Endothelial cell of hepatic sinusoid (primary cell): ENCODE measurements at regions not wholly inside any gene's neighbourhood (a gene's known extent, or its start where the extent isn't known, plus 50 kb on each side); places are given as distances from the start of the nearest gene placed in this dataset.
"Not testable (repeated sequence)": the region's sequence is repeated elsewhere in the genome, so short reads cannot be mapped to it uniquely, and the experiment has no call there.

Experiments
- in situ Hi-C: cut with HindIII; loops from 2 replicates; pipeline ENCODE4 v1.10.0; 2017; ENCODE audit warnings: low sequenced_read_pairs

DNA sequence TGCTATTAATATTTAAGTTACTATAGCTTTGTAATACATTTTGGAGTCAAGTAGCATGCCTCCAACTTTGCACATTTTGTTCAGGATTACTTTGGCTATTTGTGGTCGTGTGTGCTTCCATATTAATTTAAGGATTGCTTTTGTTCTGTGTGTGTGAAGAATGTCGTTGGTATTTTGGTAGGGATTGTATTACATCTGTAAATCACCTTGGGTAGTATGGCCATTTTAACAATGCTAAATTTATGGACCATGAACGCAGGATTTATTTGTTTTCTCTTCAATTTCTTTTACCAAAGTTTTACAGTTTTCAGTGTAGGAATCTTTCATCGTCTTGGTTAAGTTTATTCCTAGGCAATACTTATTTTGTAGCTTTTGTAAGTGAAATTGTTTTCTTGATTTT lies 758.0 kb downstream of the FRK start:
- in situ Hi-C loops = no loop called here

- in situ Hi-C loops = no loop called here
Measured at GRCh38 chr6:115287467-115287866, 773.2 kb downstream of the FRK start.

GRCh38 chr6:115276881-115277565 lies 783.7 kb downstream of the FRK start:
- in situ Hi-C loops = no loop called here

- in situ Hi-C loops = no loop called here
Measured at GRCh38 chr6:115272311-115272710, 788.4 kb downstream of the FRK start.

DNA sequence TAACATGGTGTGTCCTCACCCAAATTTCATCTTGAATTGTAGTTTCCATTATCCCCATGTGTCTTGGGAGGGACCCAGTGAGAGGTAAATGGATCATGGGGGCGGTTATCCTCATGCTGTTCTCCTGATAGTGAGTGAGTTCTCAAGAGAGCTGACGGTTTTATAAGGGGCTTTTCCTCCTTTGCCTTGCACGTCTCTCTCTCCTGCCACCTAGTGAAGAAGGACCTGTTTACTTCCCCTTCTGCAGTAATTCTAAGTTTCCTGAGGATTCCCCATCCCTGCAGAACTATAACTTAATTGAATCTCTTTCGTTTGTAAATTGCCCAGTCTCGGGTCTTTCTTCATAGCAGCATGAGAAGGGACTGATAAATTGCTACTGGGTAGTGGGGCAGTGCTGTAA lies 789.3 kb downstream of the FRK start:
- in situ Hi-C loops = no loop called here

- in situ Hi-C loops = no loop called here
Measured at GRCh38 chr6:115270953-115271352, 789.7 kb downstream of the FRK start.

DNA sequence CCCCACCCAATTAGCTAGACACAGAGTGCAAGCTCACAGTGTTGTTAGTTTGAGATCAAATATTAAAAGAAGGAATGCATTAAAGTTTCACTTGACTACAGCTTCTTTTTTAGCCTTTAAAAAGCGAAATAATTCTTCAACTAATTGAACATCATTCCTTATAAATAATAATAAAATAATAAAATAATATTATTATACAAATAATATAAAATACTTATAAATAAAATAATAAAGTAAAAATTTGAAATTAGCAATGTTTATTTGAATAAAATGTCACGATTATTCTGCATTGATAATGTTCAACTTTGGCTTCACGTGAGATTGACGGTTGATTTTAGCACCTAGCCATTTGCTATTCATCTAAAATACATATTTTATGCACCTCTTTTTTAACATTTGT lies 819.3 kb downstream of the FRK start:
- in situ Hi-C loops = no loop called here

DNA sequence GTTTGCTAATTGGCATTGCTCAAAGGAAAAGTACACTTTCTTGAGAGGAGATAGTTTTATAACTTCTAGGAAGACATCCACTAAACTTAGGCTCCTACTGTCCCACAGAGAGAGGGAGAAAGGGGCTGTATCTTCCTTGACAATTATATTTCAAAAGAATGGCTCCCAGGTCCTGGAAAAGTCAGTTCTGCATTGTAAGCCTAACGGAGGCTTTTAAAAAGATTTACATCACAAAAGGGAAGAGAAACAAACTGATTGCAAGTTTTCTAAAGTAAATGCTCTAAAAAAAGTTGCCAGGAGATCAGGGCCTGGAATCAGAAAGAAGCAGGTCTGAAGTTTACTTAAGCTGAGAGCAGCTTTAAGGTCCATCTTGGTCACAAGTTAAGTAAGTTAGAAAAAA lies 839.5 kb downstream of the FRK start:
- in situ Hi-C loops = no loop called here

DNA sequence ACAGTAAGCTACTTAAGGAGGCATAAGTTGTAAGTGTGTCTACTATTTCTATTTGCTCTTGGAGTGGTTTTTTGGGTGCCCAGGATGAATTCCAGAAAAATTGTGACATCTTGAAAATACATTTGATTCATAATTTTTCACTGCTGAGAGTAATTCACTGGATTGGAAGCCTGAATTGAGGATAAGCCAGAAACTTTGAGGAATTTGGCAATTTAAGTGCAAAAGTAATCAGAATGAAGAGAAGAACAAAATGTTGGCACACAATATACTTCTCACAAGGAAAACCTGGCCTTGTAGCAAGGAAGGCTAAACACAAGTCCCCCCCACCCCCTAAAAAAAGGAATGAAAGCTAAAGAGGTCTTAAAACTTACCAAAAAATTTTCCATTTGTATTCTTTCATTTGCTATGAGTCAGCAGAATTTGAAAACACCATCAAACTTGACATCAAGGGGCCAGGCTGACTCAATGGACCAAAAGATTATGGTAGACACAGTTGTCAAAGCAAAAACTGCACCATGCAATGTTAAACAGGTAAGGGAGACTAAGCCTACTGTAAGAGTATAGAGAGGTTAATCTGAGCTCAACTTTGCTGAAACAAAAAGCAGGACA lies 840.0 kb downstream of the FRK start:
- in situ Hi-C loops = no loop called here

GRCh38 chr6:115219645-115220044 lies 841.0 kb downstream of the FRK start:
- in situ Hi-C loops = no loop called here

DNA sequence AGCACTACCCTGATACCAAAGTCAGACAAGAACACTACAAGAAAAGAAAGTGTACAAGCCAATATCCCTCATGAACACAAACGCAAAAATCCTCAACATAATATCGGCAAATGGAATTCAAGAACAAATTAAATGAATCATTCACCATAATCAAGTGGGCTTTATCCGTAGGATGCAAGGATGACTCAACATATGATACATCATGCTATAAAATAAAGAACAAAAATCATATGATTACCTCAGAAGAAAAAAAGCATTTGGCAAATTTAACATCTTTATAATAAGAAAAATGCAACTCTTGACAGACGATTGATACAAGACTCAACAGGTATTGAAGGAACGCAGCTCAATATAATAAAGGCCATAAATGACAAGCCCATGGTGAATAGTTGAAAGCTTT lies 843.9 kb downstream of the FRK start:
- in situ Hi-C loops = no loop called here

DNA sequence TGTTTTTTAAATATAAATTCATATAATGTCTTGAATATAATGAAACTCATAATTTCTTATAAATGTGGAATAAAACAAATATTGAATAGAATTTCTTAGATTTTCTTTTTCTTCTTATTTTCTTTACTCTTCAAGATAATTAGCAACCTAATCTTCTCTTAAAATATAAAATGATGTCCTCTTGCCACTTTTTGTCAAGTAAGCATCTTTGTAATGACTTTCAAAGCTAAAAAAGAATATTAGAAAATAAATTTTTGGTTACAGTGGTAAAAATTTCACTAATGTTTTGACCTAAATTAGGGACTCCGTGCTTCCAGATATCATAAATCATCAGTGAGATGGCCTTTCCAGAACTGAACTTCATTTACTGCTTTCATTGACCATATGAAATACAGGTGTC lies 846.4 kb downstream of the FRK start:
- in situ Hi-C loops = no loop called here

DNA sequence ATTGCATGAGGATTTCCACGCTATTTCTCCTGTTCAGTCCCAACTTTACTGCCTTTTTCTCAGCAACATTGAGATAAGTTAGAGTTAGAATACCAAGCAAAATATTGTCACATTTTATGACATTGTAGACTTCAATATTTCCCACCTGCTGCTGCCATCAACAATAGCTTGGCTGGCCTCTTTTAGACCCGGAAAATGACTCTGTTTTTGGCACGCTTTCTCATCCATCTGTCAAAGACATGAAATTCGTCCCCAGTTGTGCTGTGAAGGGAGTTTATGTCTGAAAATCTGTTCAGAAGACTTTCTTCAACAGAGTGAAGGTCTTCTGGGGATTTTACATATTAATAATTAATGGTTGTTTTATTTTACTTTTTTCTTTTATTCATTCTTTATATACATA lies 857.3 kb downstream of the FRK start:
- in situ Hi-C loops = no loop called here

DNA sequence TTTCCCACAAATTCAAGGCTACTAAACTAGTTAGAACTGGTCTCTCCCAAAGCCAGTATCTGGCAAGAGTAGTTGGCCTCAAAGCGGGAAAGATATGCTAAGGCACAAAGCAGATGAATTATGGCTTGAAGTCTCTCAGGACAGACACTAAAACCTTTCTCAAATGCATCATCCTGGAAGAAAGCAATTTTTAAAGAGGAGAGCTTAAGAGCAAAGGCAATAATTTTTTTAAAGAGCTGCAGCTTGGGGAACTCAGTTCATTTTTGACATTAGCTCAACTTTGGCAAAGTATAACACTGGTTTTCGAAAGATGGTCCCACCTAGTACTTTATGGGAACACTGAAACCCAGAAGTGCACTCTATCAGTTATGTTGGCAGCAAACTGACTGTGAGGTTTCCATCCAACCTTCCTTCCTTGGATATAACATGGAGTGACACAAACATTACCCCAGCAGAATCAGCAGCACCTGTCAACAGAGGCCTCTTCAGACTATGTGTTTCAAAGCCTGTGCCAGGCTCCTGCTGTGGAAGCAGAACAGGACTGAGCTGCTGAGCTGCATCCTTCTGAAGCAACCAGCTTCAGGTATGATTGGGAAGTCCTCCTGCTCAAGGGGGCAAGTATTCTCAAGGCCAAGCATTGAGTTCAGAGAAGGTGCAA lies 852.3 kb upstream of the HS3ST5 start:
- in situ Hi-C loops = no loop called here

- in situ Hi-C loops = no loop called here
Measured at GRCh38 chr6:115191989-115192388, 849.2 kb upstream of the HS3ST5 start.

DNA sequence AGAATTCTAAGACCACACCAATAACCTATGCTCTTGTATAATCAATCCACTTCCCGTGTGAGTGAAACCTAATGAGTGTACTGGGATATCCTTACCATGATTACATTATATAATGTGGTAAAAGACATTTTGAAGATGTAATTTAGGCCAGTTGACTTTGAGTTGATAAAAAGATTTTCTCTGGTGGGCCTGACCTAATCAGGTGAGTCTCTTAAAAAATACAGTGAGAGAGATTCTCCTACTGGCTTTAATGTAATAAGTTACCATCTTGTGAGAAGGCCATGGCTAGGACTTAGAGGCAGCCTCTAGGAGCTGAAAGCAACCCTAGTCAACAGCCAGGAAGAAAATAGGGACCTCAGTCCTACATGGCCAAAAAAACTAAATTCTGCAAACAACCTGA lies 847.7 kb upstream of the HS3ST5 start:
- in situ Hi-C loops = no loop called here

GRCh38 chr6:115175456-115175855 lies 832.6 kb upstream of the HS3ST5 start:
- in situ Hi-C loops = not testable (repeated sequence)

GRCh38 chr6:115165912-115166311 lies 823.1 kb upstream of the HS3ST5 start:
- in situ Hi-C loops = not testable (repeated sequence)

DNA sequence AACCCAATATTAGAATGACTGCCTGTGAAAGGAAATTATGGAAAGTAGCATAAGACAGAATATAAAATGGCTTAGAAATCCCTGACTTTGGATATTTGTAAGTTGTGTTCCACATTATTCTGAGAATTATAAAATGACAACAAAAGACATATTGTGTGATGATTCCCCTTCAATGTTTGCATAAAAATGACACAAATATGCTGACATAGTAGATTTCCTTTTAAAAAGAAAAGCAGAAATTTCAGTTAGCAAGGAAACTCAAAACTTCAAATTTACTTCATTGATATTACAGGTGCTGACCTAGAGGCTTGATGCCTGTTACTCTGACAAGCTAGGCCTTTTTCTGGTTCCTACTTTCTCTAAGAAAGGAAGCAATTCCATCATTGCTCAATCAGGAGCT lies 816.9 kb upstream of the HS3ST5 start:
- in situ Hi-C loops = no loop called here

GRCh38 chr6:115137910-115138309 lies 795.1 kb upstream of the HS3ST5 start:
- in situ Hi-C loops = no loop called here

GRCh38 chr6:115133790-115134189 lies 791.0 kb upstream of the HS3ST5 start:
- in situ Hi-C loops = no loop called here

DNA sequence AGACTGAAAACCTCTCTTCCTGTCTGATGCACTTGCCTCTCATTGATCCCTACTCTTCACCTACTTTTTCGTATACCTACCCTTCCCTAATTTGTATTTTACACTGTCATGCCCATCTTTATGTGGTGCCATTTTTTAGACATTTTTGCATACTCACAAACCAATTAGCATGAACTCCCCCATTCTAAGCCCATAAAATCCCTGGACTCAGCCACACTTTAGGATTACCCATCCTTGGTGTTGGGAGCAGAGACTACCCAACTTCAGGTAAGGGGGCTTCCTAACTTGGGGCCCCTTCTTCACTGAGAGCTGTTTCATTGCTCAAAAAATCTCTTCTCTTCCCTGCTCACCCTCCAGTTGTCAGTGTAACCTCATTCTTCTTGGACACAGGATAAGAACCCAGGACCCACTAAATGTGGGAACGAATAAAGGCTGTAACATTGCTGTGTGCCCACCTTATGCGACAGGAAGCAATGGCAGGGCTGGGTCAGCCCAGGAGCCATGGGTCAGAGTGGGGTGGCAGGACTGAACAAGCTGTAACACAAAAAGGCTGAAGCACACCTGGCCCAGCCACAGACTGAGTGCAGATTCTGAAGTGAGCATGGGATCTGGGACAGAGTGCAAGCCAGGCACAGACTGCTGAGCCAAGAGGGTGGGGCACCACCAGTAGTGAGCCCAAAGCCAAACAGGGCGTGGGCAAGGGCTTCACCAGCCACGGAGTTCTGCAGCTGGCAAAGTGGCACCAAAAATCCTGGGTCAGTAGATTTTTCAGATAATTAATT lies 789.1 kb upstream of the HS3ST5 start:
- in situ Hi-C loops = no loop called here
